Heart right ventricle (tissue), 16 donors: ENCODE measurements at regions not wholly inside any gene's neighbourhood (a gene's known extent, or its start where the extent isn't known, plus 50 kb on each side); places are given as distances from the start of the nearest gene placed in this dataset.

Source experiments
- ATAC-seq, 8 donors: fragments of 200-7000 bp; cut with Tn5 transposase; one replicate each; pipeline ENCODE4 v1.9.1; 2020; ENCODE audit warnings: mild to moderate bottlenecking in 8 of 8, moderate library complexity in 8 of 8, moderate number of reproducible peaks in 1 of 8
- DNase-seq, 2 donors: peaks; one replicate each; pipeline ENCODE4 v3.0.0-alpha.2; 2020
- H3K27ac ChIP-seq, 10 donors: fragments of 200-600 bp; sonication (generic) in 2 of 10; one replicate each; pipeline versions ENCODE4 v1.5.0 to v1.8.0; 2020 to 2022; ENCODE audit warnings: mild to moderate bottlenecking in 3 of 10
- H3K27me3 ChIP-seq, 7 donors: fragments of 200-600 bp; one replicate each; pipeline ENCODE4 v1.8.0; 2021 to 2022; ENCODE audit warnings: mild to moderate bottlenecking in 2 of 7
- H3K36me3 ChIP-seq, 9 donors: fragments of 200-600 bp; sonication (generic) in 1 of 9; one replicate each; pipeline versions ENCODE4 v1.5.0 to v1.8.0; 2020 to 2022; ENCODE audit warnings: mild to moderate bottlenecking in 2 of 9
- H3K4me1 ChIP-seq, 9 donors: fragments of 200-600 bp; sonication (generic) in 1 of 9; one replicate each; pipeline versions ENCODE4 v1.5.0 to v1.8.0; 2020 to 2022; ENCODE audit warnings: mild to moderate bottlenecking in 4 of 9
- H3K4me3 ChIP-seq, 10 donors: fragments of 200-600 bp; sonication (generic) in 2 of 10; one replicate each; pipeline versions ENCODE4 v1.5.0 to v1.8.0; 2020 to 2022; ENCODE audit warnings: mild to moderate bottlenecking in 7 of 10, moderate library complexity in 2 of 10
- H3K9me3 ChIP-seq, 11 donors: fragments of 200-600 bp in 10 of 11; sonication (generic) in 2 of 11; one replicate each; pipeline versions ENCODE4 v1.5.0 to v1.8.0; 2013 to 2022; ENCODE audit warnings: mild to moderate bottlenecking in 2 of 11, control low read depth in 1 of 11, moderate library complexity in 1 of 11
- WGBS, 2 donors: extraction: QIAGEN DNeasy Blood & Tissue Kit; methylation state at CpG; one replicate each; pipeline ENCODE4 v1.1.7; 2013; ENCODE audit warnings: inconsistent platforms in 1 of 2; 5-methylcytosine and 5-hydroxymethylcytosine counted together
- intact Hi-C, 10 donors: fragments of 100-400 bp; cut with DNase I; formaldehyde crosslinking; loops; one replicate each; pipeline versions ENCODE4 v1.11.1 to v1.14.2; 2022
- TF ChIP-seq, protein P1 (sequence below), 9 donors: fragments of 200-600 bp; sonication (generic) in 2 of 9; IDR thresholded peaks; one replicate each; pipeline versions ENCODE4 v1.5.0 to v1.8.0; 2021 to 2022; ENCODE audit warnings: antibody characterized with exemption in 9 of 9, mild to moderate bottlenecking in 5 of 9, moderate library complexity in 1 of 9
- donor health status: Arrhythmogenic right ventricular cardiomyopathy.
- donor health status: ischemic (EF 13 %, LVEDD 7.1; RV severe dilation, severe dysfunction).
- donor health status: healthy with polysubstance abuse.
- donor health status: DM: no; HTN: yes; CAD: no.
- donor health status: DM: no; HTN: no; CAD: no.
- donor health status: ischemic (EF 25% LVEDD 6.9; RV normal size, moderate dysfunction).
- donor health status: ischemic (EF 25% LVEDD 5.7; RV mildly dilated, moderate dysfunction).
- donor health status: healthy.
- donor health status: DM: yes; HTN: yes; CAD: no.
- donor health status: Ischemic cardiomyopathy.
- donor health status: ischemic (EF 35%, LVEDD 5.7; RV mildly dilated, moderate dysfunction).
- donor health status: nonischemic (EF 11% LVEDD 7.7; RV severe dilation, severe dysfunction).
- donor health status: DM: yes; HTN: yes; CAD: no.
- donor health status: PGD.
- donor health status: ischemic (EF 29% LVEDD 5.4; RV normal size, mild dysfunction).
- donor health status: nonischemic (EF 23%, LVEDD 6.1; RV moderate dilation, normal function).

- Histone ChIP-seq H3K4me3 (no peak overlapping the region), H3K4me1 (no peaks in the 10 kb centered on the region), H3K36me3 (no peaks in the 10 kb centered on the region), H3K27ac (no peak overlapping the region), H3K27me3 (no peaks in the 10 kb centered on the region), H3K9me3 (peaks cover 0 to 21% (median 0%) of the 10 kb centered on the region in 11 donors)
- no peak for ATAC-seq
- 83 to 84% methylated on average over 1 of the region's 1 CpG for WGBS, 2 donors
- intact Hi-C loops, result no loop called here
- TF ChIP-seq, protein P1, sequence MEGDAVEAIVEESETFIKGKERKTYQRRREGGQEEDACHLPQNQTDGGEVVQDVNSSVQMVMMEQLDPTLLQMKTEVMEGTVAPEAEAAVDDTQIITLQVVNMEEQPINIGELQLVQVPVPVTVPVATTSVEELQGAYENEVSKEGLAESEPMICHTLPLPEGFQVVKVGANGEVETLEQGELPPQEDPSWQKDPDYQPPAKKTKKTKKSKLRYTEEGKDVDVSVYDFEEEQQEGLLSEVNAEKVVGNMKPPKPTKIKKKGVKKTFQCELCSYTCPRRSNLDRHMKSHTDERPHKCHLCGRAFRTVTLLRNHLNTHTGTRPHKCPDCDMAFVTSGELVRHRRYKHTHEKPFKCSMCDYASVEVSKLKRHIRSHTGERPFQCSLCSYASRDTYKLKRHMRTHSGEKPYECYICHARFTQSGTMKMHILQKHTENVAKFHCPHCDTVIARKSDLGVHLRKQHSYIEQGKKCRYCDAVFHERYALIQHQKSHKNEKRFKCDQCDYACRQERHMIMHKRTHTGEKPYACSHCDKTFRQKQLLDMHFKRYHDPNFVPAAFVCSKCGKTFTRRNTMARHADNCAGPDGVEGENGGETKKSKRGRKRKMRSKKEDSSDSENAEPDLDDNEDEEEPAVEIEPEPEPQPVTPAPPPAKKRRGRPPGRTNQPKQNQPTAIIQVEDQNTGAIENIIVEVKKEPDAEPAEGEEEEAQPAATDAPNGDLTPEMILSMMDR (IDR thresholded peaks at IDR 0.05), result no peak
- DNase-seq, result no peak
Observed at GRCh38 chr13:81762449-81762848, 1421.5 kb upstream of the SPRY2 start.

- Histone ChIP-seq H3K27me3 (no peaks in the 10 kb centered on the region), H3K4me1 (no peaks in the 10 kb centered on the region), H3K36me3 (no peaks in the 10 kb centered on the region), H3K4me3 (no peak overlapping the region), H3K27ac (no peak overlapping the region), H3K9me3 (peaks cover 0 to 23% (median 0%) of the 10 kb centered on the region in 11 donors)
- TF ChIP-seq, protein P1 (IDR thresholded peaks at IDR 0.05), result no peak
- WGBS, 2 donors, result 82 to 92% methylated on average over 2 of the region's 2 CpGs
- DNase-seq (no peak), ATAC-seq (no peak)
- intact Hi-C loops, result no loop called here
Observed at GRCh38 chr13:81760316-81760715, 1419.4 kb upstream of the SPRY2 start.

- Histone ChIP-seq H3K36me3 (no peaks in the 10 kb centered on the region), H3K4me3 (no peak overlapping the region), H3K27me3 (no peaks in the 10 kb centered on the region), H3K9me3 (peaks cover 0 to 20% (median 0%) of the 10 kb centered on the region in 11 donors), H3K27ac (no peak overlapping the region), H3K4me1 (no peaks in the 10 kb centered on the region)
- TF ChIP-seq, protein P1 (IDR thresholded peaks at IDR 0.05), result no peak
- intact Hi-C loops, result no loop called here
- ATAC-seq (no peak), DNase-seq (no peak)
Observed at GRCh38 chr13:81757348-81757970, 1416.5 kb upstream of the SPRY2 start.

- H3K4me3 ChIP-seq, result no peak overlapping the region
- peaks cover 0 to 21% (median 0%) of the 10 kb centered on the region in 11 donors for H3K9me3 ChIP-seq
- intact Hi-C loops, result no loop called here
- H3K27me3 ChIP-seq, result no peaks in the 10 kb centered on the region
- TF ChIP-seq, protein P1 (IDR thresholded peaks at IDR 0.05), result no peak
- DNase-seq (no peak), ATAC-seq (no peak)
- no peaks in the 10 kb centered on the region for H3K4me1 ChIP-seq
- no peaks in the 10 kb centered on the region for H3K36me3 ChIP-seq
- 76 to 79% methylated on average over 4 of the region's 4 CpGs for WGBS, 2 donors
- H3K27ac ChIP-seq, result no peak overlapping the region
Observed at GRCh38 chr13:81745391-81745790, 1404.5 kb upstream of the SPRY2 start.
